ENCODE measurements at regions not wholly inside any gene's neighbourhood (a gene's known extent, or its start where the extent isn't known, plus 50 kb on each side); places are given as distances from the start of the nearest gene placed in this dataset.

DNA sequence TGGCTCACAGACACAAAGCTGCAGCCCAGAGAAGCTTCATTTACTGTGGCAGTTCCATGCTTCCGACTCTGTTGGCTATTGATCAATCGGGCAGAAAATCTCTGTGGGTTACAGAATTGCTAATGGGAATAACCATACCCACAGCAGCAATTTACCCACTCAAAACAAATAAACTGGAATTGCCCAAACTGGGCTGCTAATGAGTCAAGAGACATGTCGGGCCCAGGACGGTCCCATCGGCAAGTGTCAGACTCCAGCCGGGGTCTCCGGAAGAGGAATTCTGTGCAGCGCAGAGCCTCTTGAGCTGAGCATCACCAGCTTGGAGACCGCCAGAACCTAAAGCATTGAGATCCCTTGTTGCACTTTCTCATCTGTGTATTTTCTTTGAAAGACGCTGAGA is 67.8 kb downstream of the TMEM18 start:
- TF ChIP-seq, protein P1, sequence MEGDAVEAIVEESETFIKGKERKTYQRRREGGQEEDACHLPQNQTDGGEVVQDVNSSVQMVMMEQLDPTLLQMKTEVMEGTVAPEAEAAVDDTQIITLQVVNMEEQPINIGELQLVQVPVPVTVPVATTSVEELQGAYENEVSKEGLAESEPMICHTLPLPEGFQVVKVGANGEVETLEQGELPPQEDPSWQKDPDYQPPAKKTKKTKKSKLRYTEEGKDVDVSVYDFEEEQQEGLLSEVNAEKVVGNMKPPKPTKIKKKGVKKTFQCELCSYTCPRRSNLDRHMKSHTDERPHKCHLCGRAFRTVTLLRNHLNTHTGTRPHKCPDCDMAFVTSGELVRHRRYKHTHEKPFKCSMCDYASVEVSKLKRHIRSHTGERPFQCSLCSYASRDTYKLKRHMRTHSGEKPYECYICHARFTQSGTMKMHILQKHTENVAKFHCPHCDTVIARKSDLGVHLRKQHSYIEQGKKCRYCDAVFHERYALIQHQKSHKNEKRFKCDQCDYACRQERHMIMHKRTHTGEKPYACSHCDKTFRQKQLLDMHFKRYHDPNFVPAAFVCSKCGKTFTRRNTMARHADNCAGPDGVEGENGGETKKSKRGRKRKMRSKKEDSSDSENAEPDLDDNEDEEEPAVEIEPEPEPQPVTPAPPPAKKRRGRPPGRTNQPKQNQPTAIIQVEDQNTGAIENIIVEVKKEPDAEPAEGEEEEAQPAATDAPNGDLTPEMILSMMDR (IDR thresholded peaks at IDR 0.05), result no peak
- TF ChIP-seq POLR2AphosphoS5 (IDR thresholded peaks at IDR 0.05) (no peak), EP300 (IDR thresholded peaks at IDR 0.05) (no peak)

Data from upper lobe of left lung (tissue), 4 donors.